ENCODE measurements at regions not wholly inside any gene's neighbourhood (a gene's known extent, or its start where the extent isn't known, plus 50 kb on each side); places are given as distances from the start of the nearest gene placed in this dataset.

GRCh38 chr15:95826412-95827195 lies 503.9 kb upstream of the NR2F2 start:
- no peak overlapping the region for H3K4me3 ChIP-seq (ENCODE audit: low read depth, low read length)
- TF ChIP-seq CTCF (IDR thresholded peaks at IDR 0.05; ENCODE audit: low read depth, low read length), result no peak

GRCh38 chr15:95829062-95829461 lies 501.4 kb upstream of the NR2F2 start:
- TF ChIP-seq CTCF (IDR thresholded peaks at IDR 0.05; ENCODE audit: low read depth, low read length), result no peak

GRCh38 chr15:95830281-95830680 lies 500.2 kb upstream of the NR2F2 start:
- TF ChIP-seq CTCF (IDR thresholded peaks at IDR 0.05; ENCODE audit: low read depth, low read length), result no peak

More at GRCh38 chr15:95829062-95829461, 501.4 kb upstream of the NR2F2 start:
- no peak overlapping the region for H3K4me3 ChIP-seq (ENCODE audit: low read depth, low read length)

GRCh38 chr15:95832668-95833067 lies 497.8 kb upstream of the NR2F2 start:
- TF ChIP-seq CTCF (IDR thresholded peaks at IDR 0.05; ENCODE audit: low read depth, low read length), result no peak
- no peak overlapping the region for H3K4me3 ChIP-seq (ENCODE audit: low read depth, low read length)

More at GRCh38 chr15:95830281-95830680, 500.2 kb upstream of the NR2F2 start:
- no peak overlapping the region for H3K4me3 ChIP-seq (ENCODE audit: low read depth, low read length)

GRCh38 chr15:95834028-95834804 lies 496.3 kb upstream of the NR2F2 start:
- no peak for TF ChIP-seq CTCF (IDR thresholded peaks at IDR 0.05; ENCODE audit: low read depth, low read length)
- H3K4me3 ChIP-seq (ENCODE audit: low read depth, low read length), result no peak overlapping the region

GRCh38 chr15:95836536-95836935 lies 494.0 kb upstream of the NR2F2 start:
- no peak for TF ChIP-seq CTCF (IDR thresholded peaks at IDR 0.05; ENCODE audit: low read depth, low read length)
- H3K4me3 ChIP-seq (ENCODE audit: low read depth, low read length), result no peak overlapping the region
